ENCODE measurements at regions not wholly inside any gene's neighbourhood (a gene's known extent, or its start where the extent isn't known, plus 50 kb on each side); places are given as distances from the start of the nearest gene placed in this dataset.
A peak's percentile ranks its signal among the peaks of the same experiment; 100 is the strongest.
"Not testable (repeated sequence)": the region's sequence is repeated elsewhere in the genome, so short reads cannot be mapped to it uniquely, and the experiment has no call there.

- DNase-seq, result no peak
Measured at GRCh38 chr9:31490551-31491106, 893.8 kb upstream of the ACO1 start.

DNA sequence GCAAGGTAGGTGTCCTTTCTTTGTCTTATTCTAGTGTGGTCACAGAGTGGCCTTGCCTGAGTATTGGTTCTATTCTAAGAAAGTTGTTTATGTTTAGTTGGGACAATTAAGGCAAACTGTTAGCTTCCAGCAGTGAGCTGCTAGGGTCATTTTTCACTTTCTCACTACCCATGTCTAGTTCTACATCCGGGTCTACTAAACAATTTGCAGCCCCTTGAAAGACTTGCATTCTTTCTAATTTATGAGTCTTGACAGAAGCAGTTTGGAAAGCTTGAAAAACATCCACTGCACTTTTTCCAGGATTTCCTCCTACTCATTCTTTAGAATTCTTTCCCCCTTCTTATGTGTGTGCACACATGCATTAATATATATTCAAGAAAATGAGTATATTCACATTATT is 892.2 kb upstream of the ACO1 start:
- no peak for DNase-seq

DNA sequence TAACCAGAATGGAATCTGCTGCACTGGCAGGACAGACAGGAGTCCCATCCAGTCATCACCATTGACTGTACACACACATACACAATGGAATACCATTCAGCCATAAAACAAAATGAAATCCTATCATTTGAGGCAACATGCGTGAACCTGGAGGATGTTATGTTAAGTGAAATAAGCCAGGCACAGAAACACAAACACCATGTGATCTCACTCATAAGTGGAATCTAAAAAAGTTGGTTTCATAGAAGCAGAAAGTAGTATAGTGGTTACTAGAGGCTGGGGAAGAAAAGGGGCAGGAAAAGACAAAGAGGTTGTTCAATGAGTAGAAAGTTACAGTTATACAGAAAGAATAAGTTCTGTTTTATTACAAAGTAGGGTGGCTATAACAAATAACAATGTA is 884.0 kb upstream of the ACO1 start:
- no peak for DNase-seq

- peak; percentile 40 to 41 for DNase-seq
Measured at GRCh38 chr9:31519011-31519410, 865.4 kb upstream of the ACO1 start.

- DNase-seq, result no peak
Measured at GRCh38 chr9:31519424-31519823, 865.0 kb upstream of the ACO1 start.

- DNase-seq, result no peak
Measured at GRCh38 chr9:31519826-31520225, 864.6 kb upstream of the ACO1 start.

DNA sequence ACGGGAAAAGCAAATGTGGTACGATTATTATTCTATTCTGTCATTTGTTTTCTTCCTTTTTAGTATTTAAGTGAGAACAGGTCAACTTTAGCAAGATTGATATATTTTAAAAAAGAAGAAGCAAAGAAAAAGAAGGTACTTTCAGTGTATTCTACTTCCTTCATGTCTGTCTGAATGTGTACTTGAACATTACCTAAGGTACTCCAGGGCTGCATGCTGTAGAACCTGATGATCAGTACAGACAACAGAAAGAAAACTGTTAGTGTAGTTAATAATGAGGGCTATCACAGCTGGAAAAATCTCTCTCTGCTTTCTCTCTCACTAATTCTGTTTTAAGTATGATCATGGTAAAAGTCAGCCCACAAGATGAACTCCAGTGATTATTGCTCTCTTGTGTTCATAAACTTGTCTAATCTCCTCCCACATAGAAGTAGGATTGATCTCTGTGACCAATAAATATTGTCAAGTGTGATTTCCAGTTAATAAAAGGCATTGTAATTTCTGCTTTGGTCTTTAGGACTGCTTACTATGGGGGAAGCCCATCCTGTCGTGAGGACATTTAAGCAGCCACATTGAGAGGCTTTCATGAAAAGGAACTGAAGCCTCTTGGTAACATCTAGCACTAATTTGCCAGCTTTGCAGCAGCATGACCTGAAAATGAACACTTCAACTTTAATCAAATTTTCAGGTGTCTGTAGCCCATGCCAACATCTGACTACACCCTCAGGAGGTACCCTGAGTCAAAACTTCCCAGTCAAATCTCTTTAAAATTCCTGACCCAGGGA is 864.0 kb upstream of the ACO1 start:
- no peak for DNase-seq

- no peak for DNase-seq
Measured at GRCh38 chr9:31535651-31536050, 848.8 kb upstream of the ACO1 start.

- DNase-seq, result no peak
Measured at GRCh38 chr9:31536471-31536870, 848.0 kb upstream of the ACO1 start.

- DNase-seq, result no peak
Measured at GRCh38 chr9:31541721-31542281, 842.6 kb upstream of the ACO1 start.

DNA sequence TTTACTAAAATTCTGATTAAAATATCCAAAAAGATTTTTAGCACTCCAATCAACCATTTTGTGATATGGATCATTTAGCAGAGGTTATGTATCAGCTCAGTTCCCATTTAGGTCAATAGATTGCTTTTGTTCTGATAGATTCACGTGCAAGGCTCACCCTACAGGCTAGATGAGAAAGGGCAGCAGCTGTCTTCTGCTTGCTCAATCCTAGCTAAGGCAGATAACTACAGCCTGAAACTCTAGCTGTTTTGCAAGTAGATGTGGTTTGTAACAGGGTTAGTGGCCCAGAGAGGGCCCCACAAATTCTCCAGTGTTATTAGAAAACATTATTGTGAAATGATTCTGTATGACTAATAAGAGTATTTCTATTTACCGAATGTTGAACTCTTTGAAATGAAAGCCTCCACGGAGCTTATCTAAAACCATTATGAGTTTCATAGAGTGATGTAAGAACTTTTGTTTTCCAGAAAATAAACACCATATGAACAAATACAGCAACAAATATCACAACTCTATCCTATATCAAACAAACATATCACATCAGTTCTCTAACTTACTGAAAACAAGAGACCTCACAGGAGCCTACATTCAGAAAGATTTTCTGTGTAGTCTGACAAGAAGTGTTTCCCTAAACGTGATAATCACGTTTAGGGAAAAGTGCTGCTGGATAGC is 841.9 kb upstream of the ACO1 start:
- DNase-seq, result no peak

DNA sequence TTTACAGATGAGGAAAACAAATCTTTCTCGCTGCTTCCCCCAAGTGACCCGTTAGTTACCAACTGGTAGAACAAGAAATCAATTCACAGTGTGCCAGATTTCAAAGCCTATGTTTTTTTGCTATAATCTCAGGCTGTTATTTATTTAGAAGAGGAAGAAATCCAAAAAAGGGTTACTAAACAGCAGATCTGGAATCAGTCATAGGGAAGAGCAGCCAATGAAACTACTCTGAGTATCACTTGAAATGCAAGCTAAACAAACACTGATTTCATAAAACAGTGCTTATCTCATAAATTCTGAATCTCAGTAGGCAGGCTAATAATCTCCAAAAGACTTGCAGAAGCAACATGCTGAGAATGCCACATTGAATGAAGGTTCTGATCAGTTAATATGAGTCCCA is 829.5 kb upstream of the ACO1 start:
- no peak for DNase-seq

DNA sequence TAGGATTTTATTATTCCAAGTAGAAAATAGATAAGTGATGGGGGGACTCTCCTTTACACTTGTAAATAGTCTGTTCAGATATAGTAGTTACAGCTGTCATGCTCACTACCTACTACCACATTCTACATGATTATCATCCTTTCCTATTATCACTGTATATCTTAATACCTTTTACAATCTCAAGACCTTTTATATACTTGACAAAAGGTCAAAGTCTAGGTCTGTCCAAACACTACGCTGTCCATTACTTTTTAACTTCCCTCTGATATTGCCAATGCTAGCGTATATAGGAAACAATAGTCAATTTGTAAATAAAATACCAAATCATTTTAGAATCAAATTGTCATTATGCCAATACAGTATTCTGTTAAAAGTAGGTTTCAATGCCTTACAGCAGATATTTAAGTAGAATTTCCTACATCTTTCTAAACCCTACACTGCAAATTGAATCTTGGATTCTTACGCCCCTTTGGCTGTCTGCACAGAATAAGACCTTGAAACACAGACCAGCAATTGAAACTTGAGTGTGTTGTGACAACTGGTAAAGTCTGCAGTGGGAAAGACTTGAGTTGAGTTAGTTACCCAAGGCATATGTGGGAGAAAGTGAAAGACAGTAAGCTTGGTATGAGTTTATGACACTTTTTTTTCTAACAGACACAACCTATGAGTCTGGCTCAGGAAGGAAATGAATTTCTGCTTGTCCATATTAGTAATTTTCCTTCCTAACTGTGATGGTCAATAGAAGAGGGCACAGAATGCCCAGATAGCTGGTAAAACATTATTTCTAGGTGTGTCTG is 827.6 kb upstream of the ACO1 start:
- DNase-seq, result no peak

DNA sequence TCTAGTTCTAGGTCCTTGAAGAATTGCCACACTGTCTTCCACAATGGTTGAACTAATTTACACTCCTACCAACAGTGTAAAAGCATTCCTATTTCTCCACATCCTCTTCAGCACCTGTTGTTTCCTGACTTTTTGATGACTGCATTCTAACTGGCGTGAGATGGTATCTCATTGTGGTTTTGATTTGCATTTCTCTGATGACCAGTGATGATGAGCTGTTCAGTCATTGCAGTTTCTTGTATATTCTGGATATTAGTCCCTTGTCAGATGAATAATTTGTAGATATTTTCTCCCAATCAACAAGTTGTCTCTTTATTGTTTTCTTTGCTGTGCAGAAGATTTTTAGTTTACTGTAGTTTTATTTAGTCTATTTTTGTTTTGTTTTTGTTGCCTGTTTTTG is 812.3 kb upstream of the ACO1 start:
- not testable (repeated sequence) for DNase-seq

- no peak for DNase-seq
Measured at GRCh38 chr9:31573561-31573960, 810.9 kb upstream of the ACO1 start.

DNA sequence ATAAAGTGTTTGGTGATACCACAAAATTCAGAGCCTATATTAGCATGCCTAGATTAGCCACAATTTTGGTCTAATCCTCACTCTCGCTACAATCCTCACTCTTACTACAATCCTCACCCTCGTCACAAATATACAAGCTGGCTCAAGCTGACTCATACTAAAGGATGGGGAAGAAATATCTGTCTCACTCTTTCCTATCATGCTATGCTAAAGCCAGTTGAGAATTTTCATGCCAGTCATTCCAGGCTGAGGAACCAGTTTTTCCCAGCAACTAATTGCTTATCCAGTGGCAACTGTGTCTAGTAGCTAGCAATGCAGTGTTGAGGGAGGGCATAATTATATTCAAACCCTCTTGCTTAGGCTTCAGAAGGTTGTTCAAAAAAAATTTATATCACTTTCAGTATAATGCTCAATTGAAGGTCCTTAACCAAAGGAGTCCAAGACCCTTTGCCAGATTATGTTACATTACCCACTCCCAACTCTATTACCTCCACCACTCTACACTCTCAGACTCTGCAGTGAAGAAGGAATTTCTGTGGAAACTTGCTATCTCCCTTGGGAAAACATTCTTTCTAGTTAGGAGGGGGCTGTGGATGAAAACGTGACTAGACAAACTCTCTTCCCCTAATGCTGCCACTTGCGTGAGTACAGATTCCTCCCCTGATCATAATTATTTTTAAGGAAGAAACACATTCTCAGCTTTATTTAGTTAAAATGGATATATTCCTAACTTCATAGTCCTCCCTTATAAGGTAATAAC is 810.3 kb upstream of the ACO1 start:
- no peak for DNase-seq

DNA sequence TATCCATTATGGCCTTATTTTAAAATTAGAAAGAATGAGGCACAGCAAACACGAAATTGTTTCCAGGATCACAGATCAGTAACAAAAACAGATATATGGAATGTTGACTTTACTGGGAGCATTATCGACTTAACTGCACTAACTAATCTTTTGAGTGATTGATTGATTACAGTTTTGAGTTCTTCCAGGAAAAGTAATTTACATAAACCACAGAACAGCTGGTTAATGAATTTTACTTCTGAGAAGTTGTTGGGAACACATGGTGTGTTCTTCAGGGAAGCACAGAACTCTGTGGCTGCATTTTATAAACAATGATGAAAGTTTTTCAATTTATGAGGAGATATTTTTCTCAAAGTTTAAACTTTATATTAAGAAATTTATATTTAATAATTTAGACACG is 802.4 kb upstream of the ACO1 start:
- no peak for DNase-seq

DNA sequence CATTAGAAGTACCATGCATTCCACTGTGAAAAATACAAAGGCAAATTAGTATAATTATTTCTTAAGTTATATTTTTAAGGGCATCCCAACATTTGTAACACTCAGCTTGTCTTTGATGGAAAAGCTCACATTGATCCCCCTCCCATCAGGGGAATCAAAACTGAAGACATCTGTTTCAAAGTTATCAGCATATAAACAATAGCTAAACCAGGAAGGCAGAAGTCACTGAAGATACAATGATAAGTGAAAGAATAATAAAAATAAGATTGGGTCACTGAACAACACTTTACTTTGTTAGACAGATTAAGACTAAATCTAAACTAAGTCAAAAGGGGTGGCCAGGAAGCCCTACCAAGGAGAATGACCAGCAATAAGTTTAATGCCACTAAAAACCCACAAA is 801.9 kb upstream of the ACO1 start:
- no peak for DNase-seq

DNA sequence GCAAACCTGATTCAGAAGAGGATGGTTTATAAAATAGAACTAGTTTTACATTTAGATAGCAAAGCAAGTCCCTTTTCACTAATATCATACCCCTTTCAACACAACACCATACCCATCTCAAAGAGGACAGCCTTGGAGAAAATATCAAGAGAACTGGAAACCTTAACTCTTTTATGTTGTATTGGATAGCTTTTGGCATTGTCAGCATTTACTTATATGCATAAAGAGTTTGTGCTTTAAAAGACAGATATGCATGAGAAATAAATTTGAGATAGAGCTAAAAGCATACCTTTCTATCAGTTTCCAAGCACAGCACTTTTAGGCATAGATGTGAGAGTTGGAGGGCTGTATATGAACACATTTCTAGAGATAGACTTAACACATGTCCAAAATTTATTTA is 799.3 kb upstream of the ACO1 start:
- no peak for DNase-seq

DNA sequence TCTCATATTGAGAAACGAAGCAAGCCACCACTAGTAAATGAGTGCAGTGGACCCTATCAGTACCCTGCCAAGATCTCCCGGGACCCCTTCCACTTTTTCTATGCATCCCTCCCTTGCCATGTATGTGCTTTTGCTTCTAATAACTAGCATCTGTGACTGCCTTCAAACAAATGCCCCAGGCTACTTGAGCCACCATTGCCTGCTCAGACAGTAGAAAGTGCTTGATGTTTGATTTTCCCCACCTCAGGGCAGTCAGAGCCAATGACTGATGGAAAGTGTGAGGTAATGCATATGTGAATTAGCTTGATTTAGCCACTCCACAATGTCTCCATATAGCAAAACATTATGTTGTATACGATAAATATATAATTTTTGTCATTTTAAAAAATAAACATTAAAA is 797.3 kb upstream of the ACO1 start:
- no peak for DNase-seq

- no peak for DNase-seq
Measured at GRCh38 chr9:31588006-31588405, 796.4 kb upstream of the ACO1 start.

- no peak for DNase-seq
Measured at GRCh38 chr9:31588756-31589155, 795.7 kb upstream of the ACO1 start.
